IPS DF 19.7 (cell line): ENCODE measurements at regions not wholly inside any gene's neighbourhood (a gene's known extent, or its start where the extent isn't known, plus 50 kb on each side); places are given as distances from the start of the nearest gene placed in this dataset.
A peak's percentile ranks its signal among the peaks of the same experiment; 100 is the strongest.

Experiments
- DNase-seq: peaks from one replicate; pipeline ENCODE4 v3.0.0-alpha.2; 2013; ENCODE audit warnings: low read depth, low spot score

GRCh38 chr10:56622335-56622973 is 261.4 kb upstream of the ZWINT start:
- DNase-seq: no peak

GRCh38 chr10:56606202-56606601 is 245.1 kb upstream of the ZWINT start:
- DNase-seq: no peak

GRCh38 chr10:56605051-56605450 is 244.0 kb upstream of the ZWINT start:
- peak; percentile 25 for DNase-seq

GRCh38 chr10:56604624-56605023 is 243.6 kb upstream of the ZWINT start:
- DNase-seq: no peak

- no peak for DNase-seq
Measured at GRCh38 chr10:56599201-56599600, 238.1 kb upstream of the ZWINT start.

- DNase-seq: no peak
Measured at GRCh38 chr10:56596257-56596656, 235.2 kb upstream of the ZWINT start.

- DNase-seq: no peak
Measured at GRCh38 chr10:56593120-56593519, 232.1 kb upstream of the ZWINT start.

- no peak for DNase-seq
Measured at GRCh38 chr10:56586461-56586891, 225.4 kb upstream of the ZWINT start.

GRCh38 chr10:56585447-56586171 is 224.6 kb upstream of the ZWINT start:
- no peak for DNase-seq

- DNase-seq: no peak
Measured at GRCh38 chr10:56583316-56583715, 222.3 kb upstream of the ZWINT start.

- no peak for DNase-seq
Measured at GRCh38 chr10:56567580-56567979, 206.5 kb upstream of the ZWINT start.

GRCh38 chr10:56561336-56561735 is 200.3 kb upstream of the ZWINT start:
- no peak for DNase-seq

- no peak for DNase-seq
Measured at GRCh38 chr10:56551037-56551436, 190.0 kb upstream of the ZWINT start.

GRCh38 chr10:56547163-56547562 is 186.1 kb upstream of the ZWINT start:
- DNase-seq: no peak

GRCh38 chr10:56537984-56538383 is 176.9 kb upstream of the ZWINT start:
- DNase-seq: no peak

GRCh38 chr10:56522166-56522565 is 161.1 kb upstream of the ZWINT start:
- no peak for DNase-seq

GRCh38 chr10:56508562-56508961 is 147.5 kb upstream of the ZWINT start:
- DNase-seq: no peak

- no peak for DNase-seq
Measured at GRCh38 chr10:56507033-56507432, 146.0 kb upstream of the ZWINT start.

- no peak for DNase-seq
Measured at GRCh38 chr10:56505555-56505954, 144.5 kb upstream of the ZWINT start.

- DNase-seq: no peak
Measured at GRCh38 chr10:56496186-56496486, 135.1 kb upstream of the ZWINT start.

- no peak for DNase-seq
Measured at GRCh38 chr10:56487746-56488145, 126.7 kb upstream of the ZWINT start.

GRCh38 chr10:56481521-56482091 is 120.5 kb upstream of the ZWINT start:
- DNase-seq: no peak

- DNase-seq: no peak
Measured at GRCh38 chr10:56472978-56473377, 111.9 kb upstream of the ZWINT start.
